Glomerular visceral epithelial cell (primary cell): ENCODE measurements at regions not wholly inside any gene's neighbourhood (a gene's known extent, or its start where the extent isn't known, plus 50 kb on each side); places are given as distances from the start of the nearest gene placed in this dataset.

Source experiments
- DNase-seq: peaks from one replicate; pipeline ENCODE4 v3.0.0-alpha.2; 2016; ENCODE audit errors: extremely low spot score

- DNase-seq = no peak
Observed at GRCh38 chr6:165915022-165915770, 252.2 kb upstream of the PDE10A start.

- no peak for DNase-seq
Observed at GRCh38 chr6:165913676-165914570, 250.9 kb upstream of the PDE10A start.

GRCh38 chr6:165910184-165910966, 247.3 kb upstream of the PDE10A start:
- no peak for DNase-seq

GRCh38 chr6:165906736-165907135, 243.7 kb upstream of the PDE10A start:
- no peak for DNase-seq

GRCh38 chr6:165905744-165906143, 242.7 kb upstream of the PDE10A start:
- DNase-seq = no peak

- DNase-seq = no peak
Observed at GRCh38 chr6:165900970-165901369, 237.9 kb upstream of the PDE10A start.

- DNase-seq = no peak
Observed at GRCh38 chr6:165899611-165900010, 236.6 kb upstream of the PDE10A start.

GRCh38 chr6:165895421-165896165, 232.6 kb upstream of the PDE10A start:
- DNase-seq = no peak

GRCh38 chr6:165894171-165894825, 231.3 kb upstream of the PDE10A start:
- no peak for DNase-seq

GRCh38 chr6:165893431-165893830, 230.4 kb upstream of the PDE10A start:
- no peak for DNase-seq

- no peak for DNase-seq
Observed at GRCh38 chr6:165891320-165891719, 228.3 kb upstream of the PDE10A start.

- DNase-seq = no peak
Observed at GRCh38 chr6:165890404-165890735, 227.3 kb upstream of the PDE10A start.

GRCh38 chr6:165889636-165890403, 226.8 kb upstream of the PDE10A start:
- peak; percentile 39 for DNase-seq

- no peak for DNase-seq
Observed at GRCh38 chr6:165886169-165886568, 223.1 kb upstream of the PDE10A start.

- peak; percentile 69 for DNase-seq
Observed at GRCh38 chr6:165884813-165885765, 222.0 kb upstream of the PDE10A start.

GRCh38 chr6:165883851-165884640, 221.0 kb upstream of the PDE10A start:
- DNase-seq = peak; percentile 57

GRCh38 chr6:165881806-165882205, 218.8 kb upstream of the PDE10A start:
- DNase-seq = no peak

GRCh38 chr6:165880686-165881085, 217.6 kb upstream of the PDE10A start:
- no peak for DNase-seq
